ENCODE measurements at regions not wholly inside any gene's neighbourhood (a gene's known extent, or its start where the extent isn't known, plus 50 kb on each side); places are given as distances from the start of the nearest gene placed in this dataset.

DNA sequence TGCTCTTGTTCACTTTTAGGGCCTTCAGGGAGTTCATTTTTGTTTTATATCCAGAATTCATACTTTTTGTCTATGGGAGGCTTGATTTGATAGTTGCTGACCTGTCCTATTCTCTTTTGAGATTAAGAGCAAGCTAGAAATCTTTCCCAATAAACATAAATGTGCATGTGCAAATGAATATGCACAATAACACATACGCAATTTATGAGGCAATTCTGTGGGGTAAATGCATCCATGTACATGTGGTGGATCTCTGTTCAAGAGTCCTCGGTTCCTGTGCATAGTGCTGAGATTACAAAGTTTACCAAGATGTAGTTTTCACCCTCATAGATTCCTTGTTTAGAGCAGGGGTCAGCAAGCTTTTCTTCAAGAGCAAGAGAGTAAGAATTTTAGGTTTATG, 640.7 kb downstream of the EDEM1 start:
- TF ChIP-seq, protein P1, sequence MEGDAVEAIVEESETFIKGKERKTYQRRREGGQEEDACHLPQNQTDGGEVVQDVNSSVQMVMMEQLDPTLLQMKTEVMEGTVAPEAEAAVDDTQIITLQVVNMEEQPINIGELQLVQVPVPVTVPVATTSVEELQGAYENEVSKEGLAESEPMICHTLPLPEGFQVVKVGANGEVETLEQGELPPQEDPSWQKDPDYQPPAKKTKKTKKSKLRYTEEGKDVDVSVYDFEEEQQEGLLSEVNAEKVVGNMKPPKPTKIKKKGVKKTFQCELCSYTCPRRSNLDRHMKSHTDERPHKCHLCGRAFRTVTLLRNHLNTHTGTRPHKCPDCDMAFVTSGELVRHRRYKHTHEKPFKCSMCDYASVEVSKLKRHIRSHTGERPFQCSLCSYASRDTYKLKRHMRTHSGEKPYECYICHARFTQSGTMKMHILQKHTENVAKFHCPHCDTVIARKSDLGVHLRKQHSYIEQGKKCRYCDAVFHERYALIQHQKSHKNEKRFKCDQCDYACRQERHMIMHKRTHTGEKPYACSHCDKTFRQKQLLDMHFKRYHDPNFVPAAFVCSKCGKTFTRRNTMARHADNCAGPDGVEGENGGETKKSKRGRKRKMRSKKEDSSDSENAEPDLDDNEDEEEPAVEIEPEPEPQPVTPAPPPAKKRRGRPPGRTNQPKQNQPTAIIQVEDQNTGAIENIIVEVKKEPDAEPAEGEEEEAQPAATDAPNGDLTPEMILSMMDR (conservative IDR thresholded peaks at IDR 0.05; ENCODE audit: low read length), result no peak
- no peak for TF ChIP-seq EZH2phosphoT487 (IDR thresholded peaks at IDR 0.05; ENCODE audit: borderline replicate concordance)

All from Loucy (cell line).